Right lung (tissue), 2 donors: ENCODE measurements at regions not wholly inside any gene's neighbourhood (a gene's known extent, or its start where the extent isn't known, plus 50 kb on each side); places are given as distances from the start of the nearest gene placed in this dataset.

ENCODE experiments used
- DNase-seq, 2 donors: peaks; one replicate each; pipeline ENCODE4 v3.0.0-alpha.2; 2013

- no peak for DNase-seq
Observed at GRCh38 chr13:85381082-85381481, 418.1 kb downstream of the SLITRK6 start.

DNA sequence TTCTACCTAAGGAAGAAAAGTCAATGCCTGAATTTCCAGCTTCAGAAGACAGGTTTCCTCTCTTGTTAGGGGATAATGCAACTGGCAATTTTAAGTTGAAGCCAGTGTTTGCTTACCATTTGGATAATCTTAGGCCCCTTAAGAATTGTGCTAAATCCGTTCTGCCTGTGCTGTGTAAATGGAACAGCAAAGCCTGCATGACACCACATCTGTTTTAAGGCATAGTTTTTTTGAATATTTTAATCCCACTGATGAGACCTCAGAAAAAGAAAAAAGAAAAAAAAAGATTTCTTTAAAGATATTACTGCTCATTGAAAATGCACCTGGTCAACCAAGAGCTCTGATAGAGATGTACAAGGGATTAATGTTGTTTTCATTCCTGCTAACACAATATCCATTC lies 419.2 kb downstream of the SLITRK6 start:
- no peak for DNase-seq

DNA sequence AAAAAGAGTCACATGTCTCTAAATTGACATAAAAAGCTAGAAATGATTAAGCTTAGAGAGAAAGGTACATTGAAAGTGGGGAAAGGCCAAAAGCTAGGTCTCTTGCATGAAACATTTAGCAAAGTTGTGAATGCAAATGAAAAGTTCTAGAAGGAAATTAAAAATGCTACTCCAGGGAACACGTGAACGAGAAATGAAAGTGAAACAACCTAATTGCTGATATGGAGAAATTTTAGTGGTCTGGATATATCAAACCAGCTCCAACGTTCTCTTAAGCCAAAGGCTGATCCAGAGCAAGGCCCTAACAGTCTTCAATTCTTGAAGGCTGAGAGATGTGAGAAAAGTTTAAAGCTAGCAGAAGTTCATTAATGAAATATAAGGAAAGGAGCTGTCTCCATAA lies 419.8 kb downstream of the SLITRK6 start:
- DNase-seq = no peak

- no peak for DNase-seq
Observed at GRCh38 chr13:85377783-85378182, 421.4 kb downstream of the SLITRK6 start.

DNA sequence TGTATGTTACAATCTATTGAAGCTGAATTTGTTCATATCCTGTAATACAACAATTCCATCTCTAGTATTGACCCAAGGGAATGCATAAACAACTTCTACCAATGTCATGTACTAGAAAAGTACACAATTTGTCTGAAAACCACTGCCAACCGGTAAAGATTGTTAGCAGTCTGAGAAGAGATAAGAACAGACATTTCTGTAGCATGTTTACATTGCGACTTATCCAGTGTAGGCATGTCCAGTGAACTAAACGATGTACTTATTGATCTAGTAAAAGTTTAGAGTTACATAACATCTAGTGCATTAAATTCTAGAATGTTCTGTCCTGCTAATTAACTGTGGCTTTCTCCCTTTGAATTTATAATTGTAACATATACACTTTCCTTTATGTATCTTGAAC lies 425.9 kb downstream of the SLITRK6 start:
- DNase-seq = no peak

DNA sequence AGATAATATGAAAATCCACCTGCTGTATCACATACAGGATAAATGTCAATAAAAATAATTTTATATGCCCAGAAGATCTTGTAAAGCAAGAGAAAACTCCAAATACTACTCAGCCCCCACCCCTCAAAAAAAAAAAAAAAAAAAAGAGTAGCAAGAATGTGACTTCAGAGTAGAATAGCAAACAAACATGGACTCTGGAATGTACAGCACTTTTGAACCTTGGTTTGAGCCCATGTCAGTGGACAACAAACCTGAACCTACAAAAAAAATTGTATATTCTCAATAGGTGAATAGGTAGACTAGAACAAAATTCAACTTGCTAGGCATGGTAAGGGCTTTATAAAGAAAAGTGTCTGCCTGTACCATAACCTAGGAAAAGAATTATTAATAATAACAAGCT lies 428.0 kb downstream of the SLITRK6 start:
- no peak for DNase-seq

- no peak for DNase-seq
Observed at GRCh38 chr13:85368686-85369085, 430.5 kb downstream of the SLITRK6 start.

DNA sequence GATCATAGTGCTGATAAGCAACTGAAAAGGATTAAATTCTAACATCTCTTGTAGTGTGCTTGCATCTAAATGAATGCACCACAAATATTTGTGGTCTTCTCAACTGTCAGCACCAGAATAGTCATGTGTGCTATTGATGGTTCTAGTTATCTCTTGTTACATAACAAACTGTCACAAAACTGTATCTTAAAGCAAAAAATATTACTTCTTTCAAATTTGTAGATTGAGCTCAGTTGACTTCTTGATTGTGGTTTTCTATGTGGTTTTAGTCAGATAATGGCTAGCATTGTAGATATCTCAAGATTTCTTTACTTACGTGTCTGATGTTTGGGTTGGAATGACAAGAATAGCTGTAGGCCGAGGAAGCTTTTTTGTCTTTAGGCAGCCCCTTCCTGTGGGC lies 431.3 kb downstream of the SLITRK6 start:
- no peak for DNase-seq

- DNase-seq = no peak
Observed at GRCh38 chr13:85366759-85367417, 432.3 kb downstream of the SLITRK6 start.

DNA sequence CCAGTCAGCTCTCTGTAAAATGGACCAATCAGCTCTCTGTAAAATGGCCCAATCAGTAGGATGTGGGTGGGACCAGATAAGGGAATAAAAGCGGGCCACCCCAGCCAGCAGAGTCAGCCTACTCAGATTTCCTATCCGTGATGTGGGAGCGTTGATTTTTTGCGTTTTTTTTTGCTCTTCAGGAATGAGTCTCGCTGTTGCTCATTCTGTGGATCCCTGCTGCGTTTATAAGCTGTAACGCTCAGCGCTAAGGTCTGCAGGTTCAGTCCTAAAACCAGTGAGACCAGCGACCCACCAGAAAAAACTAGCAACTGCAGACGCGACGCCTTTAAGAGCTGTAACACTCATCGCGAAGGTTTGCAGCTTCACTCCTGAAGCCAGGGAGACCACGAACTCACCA lies 435.7 kb downstream of the SLITRK6 start:
- no peak for DNase-seq

DNA sequence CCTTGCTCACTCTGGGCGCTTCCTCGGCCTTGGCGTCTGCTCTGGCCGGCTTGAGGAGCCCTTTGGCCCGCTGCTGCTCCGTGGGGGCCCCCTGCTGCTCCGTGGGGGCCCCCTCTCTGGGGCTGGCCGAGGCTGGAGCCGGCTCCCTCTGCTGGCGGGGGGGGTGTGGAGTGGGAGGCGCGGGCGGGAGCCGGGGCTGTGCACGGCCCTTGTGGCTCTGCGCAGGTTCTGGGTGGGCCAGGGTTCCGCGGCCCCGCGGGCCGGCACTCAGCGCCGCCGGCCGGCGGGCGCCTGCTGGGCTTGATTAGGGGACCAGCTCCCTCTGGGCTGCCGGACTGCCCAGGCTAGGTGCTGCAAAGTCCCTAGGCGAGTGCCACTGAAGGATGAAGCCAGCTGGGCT lies 436.2 kb downstream of the SLITRK6 start:
- no peak for DNase-seq

- no peak for DNase-seq
Observed at GRCh38 chr13:85347251-85347650, 452.0 kb downstream of the SLITRK6 start.

- no peak for DNase-seq
Observed at GRCh38 chr13:85334187-85334586, 465.0 kb downstream of the SLITRK6 start.

DNA sequence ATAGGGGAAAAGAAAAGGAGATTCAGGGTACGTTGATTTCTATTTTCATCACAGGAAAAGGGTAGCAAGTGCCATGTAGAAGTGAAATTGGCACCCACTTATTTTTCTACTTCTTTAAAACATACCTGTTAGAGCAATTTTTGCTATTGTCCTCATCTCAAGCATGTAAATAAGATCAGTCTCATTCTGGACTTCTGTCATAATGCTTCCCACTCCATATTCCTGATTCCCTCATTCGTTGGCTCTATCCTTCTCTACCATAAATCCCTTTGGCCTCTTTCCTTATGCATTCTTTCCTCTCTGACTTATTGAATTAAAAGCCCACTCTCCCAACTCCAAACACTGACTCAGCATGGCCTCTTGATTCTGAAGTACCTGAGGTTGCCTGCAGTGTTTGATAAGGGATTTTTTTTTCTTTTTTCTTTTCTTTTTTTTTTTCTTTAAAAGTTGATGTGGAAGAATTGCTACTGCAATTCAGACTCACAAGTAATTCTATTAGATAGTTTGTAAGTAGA lies 465.7 kb downstream of the SLITRK6 start:
- DNase-seq = no peak

DNA sequence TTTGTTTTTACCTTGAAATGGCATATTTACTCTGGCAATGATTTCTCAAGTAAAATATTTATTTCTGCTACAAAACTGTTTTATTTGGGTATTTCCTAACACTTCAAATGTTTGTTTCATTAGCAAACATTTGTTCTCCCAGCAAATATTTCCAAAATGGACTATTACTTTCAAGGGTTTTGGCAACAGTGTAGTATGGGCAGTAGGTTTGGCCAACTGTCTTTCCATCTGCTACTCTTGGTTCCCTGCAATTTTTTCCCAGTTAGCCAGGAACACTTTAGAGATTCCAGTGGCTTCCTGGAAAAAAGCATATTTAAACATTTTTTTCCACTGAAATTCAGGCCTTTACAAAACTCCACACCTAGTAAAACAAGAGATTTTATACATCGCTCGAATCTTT lies 466.6 kb downstream of the SLITRK6 start:
- DNase-seq = no peak

DNA sequence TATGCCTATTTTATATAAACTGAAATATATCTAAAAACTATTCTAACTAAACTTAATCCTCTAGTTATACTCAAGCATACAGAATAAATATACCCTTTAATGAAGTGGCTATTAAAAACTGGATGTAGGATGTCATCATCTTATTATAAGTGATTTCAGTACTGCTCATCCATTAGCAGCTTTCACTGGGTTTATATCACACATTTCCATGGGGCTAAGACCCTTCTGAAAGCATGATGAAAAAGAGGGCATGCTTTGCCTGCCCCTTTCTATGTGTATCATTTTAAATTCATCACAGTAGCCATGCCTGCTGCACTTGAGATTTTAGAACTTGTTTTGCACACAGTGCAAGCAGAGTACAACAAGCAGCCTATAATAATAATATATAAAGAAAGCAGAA lies 477.5 kb downstream of the SLITRK6 start:
- no peak for DNase-seq

- no peak for DNase-seq
Observed at GRCh38 chr13:85317781-85318180, 481.4 kb downstream of the SLITRK6 start.

GRCh38 chr13:85316506-85317025 lies 482.7 kb downstream of the SLITRK6 start:
- DNase-seq = no peak

GRCh38 chr13:85314686-85315085 lies 484.5 kb downstream of the SLITRK6 start:
- DNase-seq = no peak

DNA sequence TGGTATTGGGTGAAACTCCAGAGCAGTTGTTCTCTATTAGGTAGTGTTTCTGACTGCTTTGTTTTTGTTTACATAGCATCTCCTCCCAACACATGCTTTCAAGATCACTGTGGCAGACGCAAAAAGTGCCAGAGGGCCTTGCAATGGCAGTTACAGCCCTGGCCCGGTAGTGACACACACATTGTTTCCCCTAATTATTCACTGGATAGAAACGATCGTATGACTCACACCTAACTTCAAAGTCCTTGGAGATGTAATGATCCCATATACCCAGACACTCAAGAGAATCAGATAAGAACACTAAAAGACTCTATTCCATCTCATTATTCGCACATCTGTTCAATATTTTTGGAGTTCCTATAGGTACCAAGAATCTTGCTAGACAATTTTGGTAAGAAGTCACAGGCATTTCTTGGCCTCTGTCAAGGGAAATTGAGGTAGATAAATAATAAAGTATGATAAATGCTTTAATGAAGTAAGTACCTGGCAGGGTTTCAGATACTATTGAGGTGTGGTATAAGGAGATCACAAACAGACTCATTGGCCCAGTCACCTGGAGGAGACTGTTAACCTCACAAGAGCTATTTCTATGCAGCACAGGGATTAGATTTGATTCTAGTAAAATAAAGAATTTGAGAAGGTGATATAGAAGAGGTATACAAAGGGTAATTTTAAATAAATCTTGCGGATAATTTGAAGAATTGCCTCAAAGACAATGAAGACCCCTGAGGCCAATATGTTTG lies 485.3 kb downstream of the SLITRK6 start:
- no peak for DNase-seq

DNA sequence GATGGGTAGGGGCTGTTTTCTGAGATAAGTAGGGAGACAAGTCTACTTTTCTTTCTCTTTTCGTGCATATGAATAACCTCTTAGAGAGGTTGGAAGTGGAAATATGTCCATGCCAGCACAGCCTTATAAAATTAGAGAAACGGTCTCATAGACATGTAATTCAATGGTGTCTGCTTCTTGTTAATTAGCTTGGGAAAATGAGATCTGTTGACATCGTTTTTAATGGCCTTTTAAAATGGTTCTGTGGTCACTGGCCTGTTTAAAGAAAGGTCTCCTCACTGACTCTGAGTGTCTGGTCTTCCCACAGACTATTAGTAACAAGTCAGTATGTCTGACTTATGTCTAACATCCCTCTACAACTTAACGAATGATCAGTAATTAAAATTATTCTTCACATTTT lies 487.1 kb downstream of the SLITRK6 start:
- DNase-seq = no peak

DNA sequence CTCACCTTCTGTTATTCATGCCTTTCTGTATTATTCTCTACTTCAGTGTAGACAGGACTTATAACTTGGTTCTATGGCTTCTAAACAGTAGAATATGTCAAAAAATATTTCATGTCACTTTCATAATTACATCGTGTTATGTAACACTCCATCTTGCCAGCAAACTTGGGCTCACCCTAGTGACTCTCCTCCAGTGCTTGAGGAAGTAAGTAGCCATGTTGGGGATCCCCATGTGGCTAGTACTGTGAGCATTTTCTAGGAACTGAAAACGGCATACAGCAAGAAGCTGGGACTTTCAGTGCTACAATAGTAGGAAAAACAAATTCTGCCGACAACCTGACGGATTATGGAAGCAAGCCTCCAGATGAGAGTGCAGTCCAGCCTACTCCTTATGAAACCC lies 495.6 kb downstream of the SLITRK6 start:
- no peak for DNase-seq

DNA sequence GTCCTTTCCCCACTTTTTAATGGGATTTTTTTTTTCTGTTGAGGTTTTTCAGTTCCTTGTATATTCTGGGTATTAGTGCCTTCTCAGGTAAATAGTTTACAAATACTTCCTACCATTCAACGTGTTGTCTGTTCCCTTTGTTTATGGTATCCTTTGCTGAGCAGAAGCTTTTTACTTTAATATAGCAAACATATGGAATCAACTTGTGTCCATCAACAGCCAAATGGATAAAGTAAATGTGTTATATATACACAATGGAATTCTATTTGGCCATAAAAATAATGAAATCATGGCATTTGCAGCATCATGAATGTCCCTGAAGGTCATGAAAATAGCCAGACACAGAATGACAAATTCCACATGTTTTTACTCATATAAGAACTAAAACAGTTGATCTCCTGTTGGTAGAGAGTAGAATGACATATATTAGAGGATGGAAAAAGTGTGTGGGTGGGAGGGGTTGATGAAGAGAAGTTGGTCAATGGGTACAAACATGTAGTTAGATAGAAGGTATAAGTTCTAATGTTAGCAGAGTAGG lies 500.8 kb downstream of the SLITRK6 start:
- no peak for DNase-seq
